ENCODE measurements at regions not wholly inside any gene's neighbourhood (a gene's known extent, or its start where the extent isn't known, plus 50 kb on each side); places are given as distances from the start of the nearest gene placed in this dataset.
"Not testable (repeated sequence)": the region's sequence is repeated elsewhere in the genome, so short reads cannot be mapped to it uniquely, and the experiment has no call there.

DNA sequence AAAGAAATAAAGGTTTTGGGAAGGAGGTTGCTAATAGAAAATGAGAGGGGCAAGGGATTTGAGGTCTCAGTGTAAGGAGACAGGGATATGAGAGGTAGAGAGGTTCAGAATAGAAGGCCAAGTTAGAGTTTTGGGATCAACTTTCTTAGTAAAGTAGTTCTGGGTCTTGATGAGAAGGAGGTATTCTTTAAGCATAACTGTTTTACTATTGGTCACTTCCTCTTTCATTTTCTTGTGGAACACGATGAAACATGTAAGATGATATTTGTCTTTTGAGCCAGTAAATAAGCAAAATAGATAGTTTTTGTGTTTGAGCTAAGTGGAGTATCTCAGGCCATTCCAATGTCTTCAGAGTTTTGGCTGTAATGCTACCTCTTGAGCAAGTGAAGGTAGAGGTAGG, 68.3 kb downstream of the SEPTIN7 start:
- not testable (repeated sequence) for TF ChIP-seq CTCF (IDR thresholded peaks at IDR 0.05; ENCODE audit: low read depth, low read length); EZH2phosphoT487 (IDR thresholded peaks at IDR 0.05; ENCODE audit: low read depth)
